ENCODE measurements at regions not wholly inside any gene's neighbourhood (a gene's known extent, or its start where the extent isn't known, plus 50 kb on each side); places are given as distances from the start of the nearest gene placed in this dataset.

- Histone ChIP-seq H3K27ac (no peak overlapping the region), H3K4me1 (no peaks in the 10 kb centered on the region), H3K27me3 (no peaks in the 10 kb centered on the region), H3K9me3 (no peaks in the 10 kb centered on the region), H3K4me3 (no peak overlapping the region), H3K36me3 (no peaks in the 10 kb centered on the region)
- no peak for TF ChIP-seq CTCF (IDR thresholded peaks at IDR 0.05)
- intact Hi-C loops (cut with DNase I), result no loop called here
- no peak for DNase-seq (ENCODE audit: low spot score in 2 of 2)
These were observed 948.8 kb upstream of the USP15 start for GRCh38 chr12:61311413-61311812.

GRCh38 chr12:61348871-61349270 is 911.3 kb upstream of the USP15 start:
- Histone ChIP-seq H3K9me3 (no peaks in the 10 kb centered on the region), H3K27ac (no peak overlapping the region), H3K4me3 (no peak overlapping the region), H3K27me3 (no peaks in the 10 kb centered on the region), H3K4me1 (no peaks in the 10 kb centered on the region), H3K36me3 (no peaks in the 10 kb centered on the region)
- intact Hi-C loops (cut with DNase I), result no loop called here
- no peak for DNase-seq (ENCODE audit: low spot score in 2 of 2)
- TF ChIP-seq CTCF (IDR thresholded peaks at IDR 0.05), result no peak

- TF ChIP-seq CTCF (IDR thresholded peaks at IDR 0.05), result no peak
- Histone ChIP-seq H3K27ac (no peak overlapping the region), H3K27me3 (no peaks in the 10 kb centered on the region), H3K36me3 (no peaks in the 10 kb centered on the region), H3K4me3 (no peak overlapping the region), H3K9me3 (no peaks in the 10 kb centered on the region), H3K4me1 (no peaks in the 10 kb centered on the region)
- intact Hi-C loops (cut with DNase I), result no loop called here
- DNase-seq (ENCODE audit: low spot score in 2 of 2), result no peak
These were observed 905.1 kb upstream of the USP15 start for GRCh38 chr12:61355105-61355504.

- no peak for DNase-seq (ENCODE audit: low spot score in 2 of 2)
- H3K9me3 ChIP-seq, result no peaks in the 10 kb centered on the region
- no peak overlapping the region for H3K27ac ChIP-seq
- H3K4me3 ChIP-seq, result no peak overlapping the region
- TF ChIP-seq CTCF (IDR thresholded peaks at IDR 0.05), result no peak
- intact Hi-C loops (cut with DNase I), result no loop called here
- H3K36me3 ChIP-seq, result no peaks in the 10 kb centered on the region
- no peaks in the 10 kb centered on the region for H3K4me1 ChIP-seq
- H3K27me3 ChIP-seq, result no peaks in the 10 kb centered on the region
These were observed 903.7 kb upstream of the USP15 start for GRCh38 chr12:61356485-61356884.

- no peaks in the 10 kb centered on the region for H3K36me3 ChIP-seq
- H3K4me3 ChIP-seq, result no peak overlapping the region
- intact Hi-C loops (cut with DNase I), result no loop called here
- H3K4me1 ChIP-seq, result no peaks in the 10 kb centered on the region
- no peaks in the 10 kb centered on the region for H3K9me3 ChIP-seq
- no peak for DNase-seq (ENCODE audit: low spot score in 2 of 2)
- no peaks in the 10 kb centered on the region for H3K27me3 ChIP-seq
- no peak overlapping the region for H3K27ac ChIP-seq
- TF ChIP-seq CTCF (IDR thresholded peaks at IDR 0.05), result no peak
These were observed 902.7 kb upstream of the USP15 start for GRCh38 chr12:61357496-61357895.

GRCh38 chr12:61362037-61362436 is 898.2 kb upstream of the USP15 start:
- Histone ChIP-seq H3K27me3 (no peaks in the 10 kb centered on the region), H3K36me3 (no peaks in the 10 kb centered on the region), H3K27ac (no peak overlapping the region), H3K4me1 (no peaks in the 10 kb centered on the region), H3K9me3 (no peaks in the 10 kb centered on the region), H3K4me3 (no peak overlapping the region)
- intact Hi-C loops (cut with DNase I), result no loop called here
- no peak for DNase-seq (ENCODE audit: low spot score in 2 of 2)
- TF ChIP-seq CTCF (IDR thresholded peaks at IDR 0.05), result no peak

Data from ascending aorta (tissue), 2 donors.